Astrocyte (in vitro differentiated cells and primary cell): ENCODE measurements at regions not wholly inside any gene's neighbourhood (a gene's known extent, or its start where the extent isn't known, plus 50 kb on each side); places are given as distances from the start of the nearest gene placed in this dataset.

Source experiments
- DNase-seq: peaks from one replicate; pipeline ENCODE4 v3.0.0-alpha.2; 2010; ENCODE audit warnings: low read depth
- FAIRE-seq: peaks from 2 replicates; lab custom pipeline; 2011; peaks lifted over from hg19 to GRCh38; lab: Jason Lieb, UNC
- H2AFZ ChIP-seq: 2 replicates; pipeline ENCODE4 v1.6.0; 2012; ENCODE audit warnings: low read depth, low read length, inconsistent platforms
- H3K27ac ChIP-seq: 2 replicates; pipeline ENCODE4 v1.5.1; 2011; ENCODE audit warnings: low read depth, low read length, inconsistent platforms
- H3K27me3 ChIP-seq: 2 replicates; pipeline ENCODE4 v1.6.0; 2011; ENCODE audit warnings: low read length, inconsistent platforms; ENCODE audit not compliant: insufficient read depth
- H3K36me3 ChIP-seq: 2 replicates; pipeline ENCODE4 v1.5.1; 2011; ENCODE audit warnings: low read length, inconsistent platforms; ENCODE audit not compliant: insufficient read depth
- H3K4me1 ChIP-seq: 2 replicates; pipeline ENCODE4 v1.5.1; 2011; ENCODE audit warnings: low read length, inconsistent platforms; ENCODE audit not compliant: insufficient read depth
- H3K4me2 ChIP-seq: 2 replicates; pipeline ENCODE4 v1.6.0; 2012; ENCODE audit warnings: low read length, inconsistent platforms
- H3K4me3 ChIP-seq: 2 replicates; pipeline ENCODE4 v1.5.1; 2011; ENCODE audit warnings: low read depth, mild to moderate bottlenecking, low read length, inconsistent platforms; ENCODE audit not compliant: insufficient read depth
- H3K79me2 ChIP-seq: 2 replicates; pipeline ENCODE4 v1.6.0; 2012; ENCODE audit warnings: mild to moderate bottlenecking, low read length, inconsistent platforms; ENCODE audit not compliant: insufficient read depth
- H3K9ac ChIP-seq: 2 replicates; pipeline ENCODE4 v1.6.0; 2012; ENCODE audit warnings: mild to moderate bottlenecking, low read length, inconsistent platforms
- H3K9me3 ChIP-seq: 2 replicates; pipeline ENCODE4 v1.5.1; 2012; ENCODE audit warnings: low read depth, mild to moderate bottlenecking, low read length, inconsistent platforms; ENCODE audit not compliant: insufficient read depth
- H4K20me1 ChIP-seq: 2 replicates; pipeline ENCODE4 v1.6.0; 2012; ENCODE audit warnings: low read length, inconsistent platforms; ENCODE audit not compliant: insufficient read depth
- H3K27ac Mint-ChIP-seq: one replicate; pipeline ENCODE4 v1.8.0; 2021; ENCODE audit warnings: mild to moderate bottlenecking, mixed read lengths; ENCODE audit not compliant: unreplicated experiment
- H3K27me3 Mint-ChIP-seq: one replicate; pipeline ENCODE4 v1.8.0; 2021; ENCODE audit warnings: low read depth, mixed read lengths; ENCODE audit not compliant: unreplicated experiment
- H3K36me3 Mint-ChIP-seq: one replicate; pipeline ENCODE4 v1.8.0; 2021; ENCODE audit warnings: low read depth, mixed read lengths; ENCODE audit not compliant: unreplicated experiment
- H3K4me1 Mint-ChIP-seq: one replicate; pipeline ENCODE4 v1.8.0; 2021; ENCODE audit warnings: low read depth, mixed read lengths; ENCODE audit not compliant: unreplicated experiment
- H3K4me3 Mint-ChIP-seq: one replicate; pipeline ENCODE4 v1.8.0; 2021; ENCODE audit warnings: mild to moderate bottlenecking, moderate library complexity, mixed read lengths; ENCODE audit not compliant: unreplicated experiment
- H3K9me3 Mint-ChIP-seq: one replicate; pipeline ENCODE4 v1.8.0; 2021; ENCODE audit warnings: mild to moderate bottlenecking, mixed read lengths; ENCODE audit not compliant: unreplicated experiment
- CTCF ChIP-seq: IDR thresholded peaks from 2 replicates; pipeline ENCODE4 v1.5.1; 2011; ENCODE audit warnings: low read depth, mild to moderate bottlenecking, inconsistent platforms, low read length, moderate library complexity; ENCODE audit not compliant: insufficient read depth
- EZH2 ChIP-seq: IDR thresholded peaks from 2 replicates; pipeline ENCODE4 v1.6.1; 2012; ENCODE audit warnings: mild to moderate bottlenecking, low read length, inconsistent platforms; ENCODE audit not compliant: insufficient read depth

DNA sequence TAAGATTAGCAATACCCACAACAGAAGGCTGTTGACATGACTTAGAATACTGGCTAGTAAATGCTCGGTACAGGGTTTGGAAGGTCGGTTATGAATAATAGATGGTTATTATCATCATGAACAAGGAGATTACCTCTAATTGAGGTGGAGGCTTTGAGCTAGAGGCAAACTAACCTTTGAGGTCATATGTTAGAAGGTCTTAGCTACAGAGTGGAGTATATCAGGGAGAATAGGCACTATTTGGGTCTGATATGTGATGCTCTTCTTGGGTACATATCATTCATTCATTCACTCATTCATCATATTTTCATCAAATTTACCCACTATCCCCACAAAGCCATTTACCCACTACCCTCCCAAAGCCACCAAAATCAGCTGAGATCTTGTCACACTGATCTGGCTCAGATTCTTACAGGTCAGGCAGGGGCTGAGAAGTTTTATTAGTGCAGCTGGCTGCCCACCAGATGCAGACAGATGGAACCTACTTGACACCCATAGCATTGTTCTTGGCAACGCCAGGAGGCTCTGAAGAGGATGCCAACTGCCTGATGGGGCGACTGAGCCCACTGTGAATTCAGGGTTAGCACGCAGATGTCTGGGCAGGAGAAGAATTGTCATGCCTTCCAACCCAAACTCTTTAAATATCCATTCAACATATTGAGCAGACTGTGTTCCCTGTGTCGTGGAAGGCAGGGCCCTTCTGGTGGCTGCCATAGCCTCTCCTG lies 90.2 kb upstream of the SH3PXD2B start:
- H3K36me3 Mint-ChIP-seq = no peaks in the 10 kb centered on the region
- no peak overlapping the region for H3K4me3 Mint-ChIP-seq
- H3K9me3 Mint-ChIP-seq = peaks cover 6% of the 10 kb centered on the region
- peaks cover 39% of the 10 kb centered on the region for H3K27me3 Mint-ChIP-seq
- peaks cover 3% of the 10 kb centered on the region for H3K4me1 Mint-ChIP-seq
- no peak overlapping the region for H3K27ac ChIP-seq
- H3K27me3 ChIP-seq = peaks cover 27% of the 10 kb centered on the region
- H3K9me3 ChIP-seq = peaks cover 7% of the 10 kb centered on the region
- no peak overlapping the region for H3K4me2 ChIP-seq
- no peaks in the 10 kb centered on the region for H4K20me1 ChIP-seq
- no peak overlapping the region for H3K27ac Mint-ChIP-seq
- no peak for TF ChIP-seq EZH2
- DNase-seq (no peak), FAIRE-seq (no peak)
- H3K36me3 ChIP-seq = no peaks in the 10 kb centered on the region
- H2AFZ ChIP-seq = no peak overlapping the region
- no peaks in the 10 kb centered on the region for H3K4me1 ChIP-seq
- no peaks in the 10 kb centered on the region for H3K79me2 ChIP-seq
- no peak overlapping the region for H3K4me3 ChIP-seq
- no peak overlapping the region for H3K9ac ChIP-seq

GRCh38 chr5:172543484-172544298 lies 89.4 kb upstream of the SH3PXD2B start:
- Mint-ChIP-seq H3K9me3 (peaks cover 6% of the 10 kb centered on the region), H3K27ac (no peak overlapping the region), H3K36me3 (no peaks in the 10 kb centered on the region), H3K27me3 (peaks cover 35% of the 10 kb centered on the region), H3K4me1 (peaks cover 3% of the 10 kb centered on the region), H3K4me3 (no peak overlapping the region)
- Histone ChIP-seq H3K4me2 (no peak overlapping the region), H3K9ac (no peak overlapping the region), H3K4me1 (no peaks in the 10 kb centered on the region), H3K4me3 (no peak overlapping the region), H3K79me2 (no peaks in the 10 kb centered on the region), H4K20me1 (no peaks in the 10 kb centered on the region), H2AFZ (no peak overlapping the region), H3K9me3 (peaks cover 7% of the 10 kb centered on the region), H3K27ac (no peak overlapping the region), H3K27me3 (peaks cover 27% of the 10 kb centered on the region), H3K36me3 (no peaks in the 10 kb centered on the region)
- TF ChIP-seq CTCF (no peak), EZH2 (no peak)
- no peak for FAIRE-seq
- no peak for DNase-seq

DNA sequence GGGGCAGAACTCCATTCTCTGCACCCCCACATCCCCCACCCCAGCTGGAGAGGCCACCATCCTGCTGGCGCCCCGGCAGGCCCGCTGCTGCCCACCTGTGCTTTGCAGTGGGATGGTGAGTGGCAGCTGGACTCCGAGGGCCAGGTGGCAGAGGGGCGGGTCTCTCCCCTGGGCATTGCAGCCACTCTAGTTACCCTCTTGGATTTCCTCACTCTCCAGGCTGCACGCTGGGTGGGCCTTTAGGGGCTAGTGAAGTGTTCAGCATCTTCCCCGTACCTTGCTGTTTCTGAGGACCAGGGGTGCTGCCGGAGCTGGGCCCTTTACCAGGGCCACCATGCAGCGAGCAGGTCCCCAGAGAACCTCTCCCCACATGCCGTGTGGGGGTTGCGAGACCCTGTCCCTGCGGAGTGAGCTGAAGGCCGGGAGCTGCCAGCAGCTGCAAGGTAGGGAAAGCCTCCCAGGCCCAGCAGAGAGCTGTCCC lies 88.4 kb upstream of the SH3PXD2B start:
- Mint-ChIP-seq H3K27ac (no peak overlapping the region), H3K36me3 (no peaks in the 10 kb centered on the region), H3K4me3 (no peak overlapping the region), H3K27me3 (peaks cover 28% of the 10 kb centered on the region), H3K9me3 (peaks cover 6% of the 10 kb centered on the region), H3K4me1 (peaks cover 3% of the 10 kb centered on the region)
- Histone ChIP-seq H3K27ac (no peak overlapping the region), H3K36me3 (no peaks in the 10 kb centered on the region), H3K4me1 (no peaks in the 10 kb centered on the region), H3K9me3 (peaks cover 7% of the 10 kb centered on the region), H3K4me3 (no peak overlapping the region), H3K27me3 (peaks cover 23% of the 10 kb centered on the region), H3K9ac (no peak overlapping the region), H3K4me2 (no peak overlapping the region), H2AFZ (no peak overlapping the region), H4K20me1 (no peaks in the 10 kb centered on the region), H3K79me2 (no peaks in the 10 kb centered on the region)
- TF ChIP-seq CTCF (no peak), EZH2 (no peak)
- DNase-seq = no peak
- no peak for FAIRE-seq
